Endodermal cell (in vitro differentiated cells): ENCODE measurements at regions not wholly inside any gene's neighbourhood (a gene's known extent, or its start where the extent isn't known, plus 50 kb on each side); places are given as distances from the start of the nearest gene placed in this dataset.

Experiments used
- DNase-seq: peaks from one replicate; pipeline ENCODE4 v3.0.0-alpha.2; 2017
- H3K27ac ChIP-seq: 2 replicates; pipeline ENCODE4 v1.5.1; 2013; ENCODE audit warnings: mild to moderate bottlenecking, low read depth, low read length, moderate library complexity
- H3K27me3 ChIP-seq: 2 replicates; pipeline ENCODE4 v1.6.1; 2013; ENCODE audit warnings: mild to moderate bottlenecking, low read length, moderate library complexity; ENCODE audit not compliant: insufficient read depth, control insufficient read depth, poor library complexity, severe bottlenecking
- H3K36me3 ChIP-seq: 2 replicates; pipeline ENCODE4 v1.7.0; 2013; ENCODE audit warnings: mild to moderate bottlenecking, low read length, moderate library complexity; ENCODE audit not compliant: control insufficient read depth, insufficient read depth
- H3K4me1 ChIP-seq: one replicate; pipeline ENCODE4 v1.7.0; 2013; ENCODE audit warnings: low read length; ENCODE audit not compliant: control insufficient read depth, insufficient read depth
- H3K4me3 ChIP-seq: 2 replicates; pipeline ENCODE4 v1.5.1; 2013; ENCODE audit warnings: mild to moderate bottlenecking, low read length, moderate library complexity
- H3K9ac ChIP-seq: 2 replicates; pipeline ENCODE4 v1.6.1; 2013; ENCODE audit warnings: mild to moderate bottlenecking, low read length, moderate library complexity; ENCODE audit not compliant: poor library complexity, severe bottlenecking; ENCODE audit errors: extremely low read depth
- H3K9me3 ChIP-seq: 2 replicates; pipeline ENCODE4 v1.6.1; 2013; ENCODE audit warnings: mild to moderate bottlenecking, low read length, moderate library complexity; ENCODE audit not compliant: control insufficient read depth
- H3K27ac Mint-ChIP-seq: 2 replicates; pipeline ENCODE4 v1.8.0; 2020; ENCODE audit warnings: mixed read lengths
- H3K27me3 Mint-ChIP-seq: 2 replicates; pipeline ENCODE4 v1.8.0; 2021; ENCODE audit warnings: mild to moderate bottlenecking, mixed read lengths; ENCODE audit not compliant: insufficient read depth
- H3K36me3 Mint-ChIP-seq: 2 replicates; pipeline ENCODE4 v1.8.0; 2020; ENCODE audit warnings: low read depth, mixed read lengths
- H3K4me1 Mint-ChIP-seq: 2 replicates; pipeline ENCODE4 v1.8.0; 2020; ENCODE audit warnings: mixed read lengths
- H3K4me3 Mint-ChIP-seq: 2 replicates; pipeline ENCODE4 v1.8.0; 2020; ENCODE audit warnings: mild to moderate bottlenecking, moderate library complexity, mixed read lengths
- H3K9me3 Mint-ChIP-seq: 2 replicates; pipeline ENCODE4 v1.8.0; 2020; ENCODE audit warnings: mild to moderate bottlenecking, mixed read lengths
- WGBS, 2 experiments: methylation state at CpG; one replicate each; pipeline versions ENCODE4 v1.1.5 to v1.1.7; 2013; ENCODE audit warnings: missing lambda C conversion rate in 2 of 2, mixed read lengths in 1 of 2; ENCODE audit not compliant: insufficient coverage in 1 of 2, insufficient read length in 1 of 2; 5-methylcytosine and 5-hydroxymethylcytosine counted together
- TF ChIP-seq, protein P1 (sequence below): fragments of 200-600 bp; sonication (generic); conservative IDR thresholded peaks from 2 replicates; pipeline ENCODE4 v1.5.0; 2021; ENCODE audit warnings: antibody characterized with exemption, mild to moderate bottlenecking

DNA sequence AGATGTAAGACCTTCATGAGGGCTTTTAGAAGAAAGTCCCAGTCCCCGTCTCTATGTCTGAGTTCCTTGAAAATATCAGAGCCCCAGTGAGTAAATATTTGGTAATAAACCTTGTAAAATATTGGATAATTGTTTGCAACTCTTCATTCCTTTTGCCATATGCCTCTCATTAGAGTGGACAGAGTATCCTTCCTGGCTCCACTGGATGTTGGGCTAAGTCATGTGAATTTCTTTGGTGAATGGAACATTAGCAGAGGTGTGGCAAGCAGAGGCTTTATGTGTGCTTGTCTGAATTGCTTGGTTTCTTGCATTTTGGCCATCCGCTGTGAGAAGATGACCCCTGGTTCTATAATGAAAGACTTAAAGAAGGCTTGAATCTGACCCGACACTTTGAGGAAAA is 490.3 kb downstream of the METTL15 start:
- H3K9me3 Mint-ChIP-seq: no peaks in the 10 kb centered on the region
- Histone ChIP-seq H3K4me1 (no peaks in the 10 kb centered on the region), H3K36me3 (no peaks in the 10 kb centered on the region), H3K9me3 (no peaks in the 10 kb centered on the region), H3K27ac (no peak overlapping the region), H3K27me3 (peaks cover 3% of the 10 kb centered on the region), H3K9ac (no peak overlapping the region), H3K4me3 (no peak overlapping the region)
- H3K4me1 Mint-ChIP-seq: peaks cover 5% of the 10 kb centered on the region
- peaks cover 10% of the 10 kb centered on the region for H3K27me3 Mint-ChIP-seq
- 94% methylated on average over 3 of the region's 3 CpGs; no CpG with 5 or more reads in 1 of the 2 experiments for WGBS, 2 experiments
- H3K36me3 Mint-ChIP-seq: no peaks in the 10 kb centered on the region
- no peak overlapping the region for H3K4me3 Mint-ChIP-seq
- DNase-seq: no peak
- TF ChIP-seq, protein P1, sequence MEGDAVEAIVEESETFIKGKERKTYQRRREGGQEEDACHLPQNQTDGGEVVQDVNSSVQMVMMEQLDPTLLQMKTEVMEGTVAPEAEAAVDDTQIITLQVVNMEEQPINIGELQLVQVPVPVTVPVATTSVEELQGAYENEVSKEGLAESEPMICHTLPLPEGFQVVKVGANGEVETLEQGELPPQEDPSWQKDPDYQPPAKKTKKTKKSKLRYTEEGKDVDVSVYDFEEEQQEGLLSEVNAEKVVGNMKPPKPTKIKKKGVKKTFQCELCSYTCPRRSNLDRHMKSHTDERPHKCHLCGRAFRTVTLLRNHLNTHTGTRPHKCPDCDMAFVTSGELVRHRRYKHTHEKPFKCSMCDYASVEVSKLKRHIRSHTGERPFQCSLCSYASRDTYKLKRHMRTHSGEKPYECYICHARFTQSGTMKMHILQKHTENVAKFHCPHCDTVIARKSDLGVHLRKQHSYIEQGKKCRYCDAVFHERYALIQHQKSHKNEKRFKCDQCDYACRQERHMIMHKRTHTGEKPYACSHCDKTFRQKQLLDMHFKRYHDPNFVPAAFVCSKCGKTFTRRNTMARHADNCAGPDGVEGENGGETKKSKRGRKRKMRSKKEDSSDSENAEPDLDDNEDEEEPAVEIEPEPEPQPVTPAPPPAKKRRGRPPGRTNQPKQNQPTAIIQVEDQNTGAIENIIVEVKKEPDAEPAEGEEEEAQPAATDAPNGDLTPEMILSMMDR: no peak
- no peak overlapping the region for H3K27ac Mint-ChIP-seq

DNA sequence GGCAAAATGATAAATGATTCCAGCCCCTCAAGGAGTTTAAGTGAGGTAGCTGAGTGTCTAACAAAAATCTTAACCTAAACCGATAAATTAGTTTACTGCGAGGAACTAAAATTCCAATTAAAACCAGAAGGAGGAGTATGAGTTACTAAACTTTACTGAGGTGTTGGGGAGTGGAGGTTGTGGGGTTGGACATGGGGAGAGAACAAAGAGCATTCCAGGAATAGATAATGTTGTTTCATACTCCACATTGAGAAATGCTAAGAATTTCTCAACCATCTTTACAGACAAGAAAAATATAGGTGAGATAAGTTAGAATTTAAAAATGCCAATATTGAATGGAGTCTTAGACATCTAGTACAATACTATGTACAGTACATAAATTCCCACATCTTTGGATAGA is 488.6 kb downstream of the METTL15 start:
- Histone ChIP-seq H3K36me3 (no peaks in the 10 kb centered on the region), H3K27ac (no peak overlapping the region), H3K9me3 (no peaks in the 10 kb centered on the region), H3K4me3 (no peak overlapping the region), H3K9ac (no peak overlapping the region), H3K27me3 (no peaks in the 10 kb centered on the region), H3K4me1 (no peaks in the 10 kb centered on the region)
- no peak for DNase-seq
- Mint-ChIP-seq H3K27me3 (peaks cover 10% of the 10 kb centered on the region), H3K4me3 (no peak overlapping the region), H3K27ac (no peak overlapping the region), H3K36me3 (no peaks in the 10 kb centered on the region), H3K9me3 (no peaks in the 10 kb centered on the region), H3K4me1 (peaks cover 5% of the 10 kb centered on the region)
- WGBS, 2 experiments: 100% methylated on average over 2 of the region's 2 CpGs; no CpG with 5 or more reads in 1 of the 2 experiments
- TF ChIP-seq, protein P1: no peak

DNA sequence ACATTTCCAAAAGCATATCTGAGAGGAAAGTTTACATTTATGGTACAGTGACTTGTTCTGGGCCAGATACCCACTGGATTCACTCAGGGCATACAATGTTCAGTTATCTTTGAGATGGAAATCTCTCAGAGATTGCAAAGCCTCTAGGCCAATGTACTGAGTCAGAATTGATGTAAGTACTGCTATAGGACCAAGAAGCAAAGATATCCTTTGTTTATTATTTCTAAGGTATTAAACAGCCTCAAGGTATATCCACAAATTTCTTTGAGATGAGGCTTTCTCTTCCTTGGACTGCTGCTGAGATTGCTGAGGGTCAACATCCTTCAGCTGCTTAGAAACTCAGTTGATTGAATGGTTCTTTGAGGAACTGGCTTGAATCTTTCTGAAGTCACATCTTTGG is 484.0 kb downstream of the METTL15 start:
- H3K27me3 Mint-ChIP-seq: peaks cover 7% of the 10 kb centered on the region
- DNase-seq: no peak

More for the DNA sequence above, 484.0 kb downstream of the METTL15 start:
- TF ChIP-seq, protein P1: no peak
- no peaks in the 10 kb centered on the region for H3K27me3 ChIP-seq
- H3K4me3 Mint-ChIP-seq: no peak overlapping the region
- H3K4me1 ChIP-seq: no peaks in the 10 kb centered on the region
- H3K9me3 Mint-ChIP-seq: no peaks in the 10 kb centered on the region
- H3K9ac ChIP-seq: no peak overlapping the region
- no peak overlapping the region for H3K27ac ChIP-seq
- peaks cover 6% of the 10 kb centered on the region for H3K4me1 Mint-ChIP-seq
- H3K4me3 ChIP-seq: no peak overlapping the region
- H3K36me3 ChIP-seq: no peaks in the 10 kb centered on the region
- H3K9me3 ChIP-seq: no peaks in the 10 kb centered on the region
- H3K36me3 Mint-ChIP-seq: no peaks in the 10 kb centered on the region
- H3K27ac Mint-ChIP-seq: no peak overlapping the region
